H1 (cell line): ENCODE measurements at regions not wholly inside any gene's neighbourhood (a gene's known extent, or its start where the extent isn't known, plus 50 kb on each side); places are given as distances from the start of the nearest gene placed in this dataset.

ENCODE experiments used
- CTCF ChIA-PET: fragments of 300-600 bp; sonication (Branson Sonifier 250); formaldehyde crosslinking; loops from one replicate; lab custom pipeline; 2021; ENCODE audit not compliant: partially characterized antibody; lab: Charles Lee
- POLR2A ChIA-PET: fragments of 300-600 bp; sonication (Branson Sonifier 250); formaldehyde crosslinking; loops from one replicate; lab custom pipeline; 2021; ENCODE audit warnings: inconsistent platforms; ENCODE audit not compliant: partially characterized antibody; lab: Charles Lee
- DNase-seq, 2 experiments: peaks; one replicate each; pipeline versions ENCODE4 v3.0.0 to v3.0.0-alpha.2; 2010 to 2022; ENCODE audit warnings: low spot score in 2 of 2, low read depth in 1 of 2, mixed read lengths in 1 of 2
- FAIRE-seq: peaks from 2 replicates; lab custom pipeline; 2011; peaks lifted over from hg19 to GRCh38; lab: Jason Lieb, UNC
- H2AFZ ChIP-seq: 2 replicates; pipeline ENCODE4 v1.8.1; 2012; ENCODE audit warnings: low read length, inconsistent platforms
- H2AK5ac ChIP-seq: 2 replicates; pipeline ENCODE4 v1.6.1; 2013; ENCODE audit warnings: low read depth, low read length
- H2BK120ac ChIP-seq: replicated peaks from 2 replicates; pipeline ENCODE3; 2013; ENCODE audit warnings: low read depth, low read length, inconsistent platforms
- H2BK12ac ChIP-seq: 2 replicates; pipeline ENCODE4 v1.6.1; 2013; ENCODE audit warnings: low read depth, low read length
- H2BK15ac ChIP-seq: 2 replicates; pipeline ENCODE4 v1.6.1; 2013; ENCODE audit warnings: low read length
- H2BK20ac ChIP-seq: 2 replicates; pipeline ENCODE4 v1.6.1; 2013; ENCODE audit warnings: low read length
- H2BK5ac ChIP-seq: 2 replicates; pipeline ENCODE4 v1.6.1; 2013; ENCODE audit warnings: low read depth, low read length
- H3K14ac ChIP-seq: 2 replicates; pipeline ENCODE4 v1.6.1; 2013; ENCODE audit warnings: inconsistent platforms; ENCODE audit not compliant: insufficient read length
- H3K18ac ChIP-seq: 2 replicates; pipeline ENCODE4 v1.6.1; 2013; ENCODE audit warnings: low read length; ENCODE audit errors: extremely low read depth
- H3K23ac ChIP-seq: 2 replicates; pipeline ENCODE4 v1.6.1; 2013; ENCODE audit warnings: inconsistent platforms; ENCODE audit not compliant: insufficient read length
- H3K23me2 ChIP-seq: 2 replicates; pipeline ENCODE4 v1.6.1; 2013; ENCODE audit warnings: low read depth, low read length
- H3K27ac ChIP-seq: 2 replicates; pipeline ENCODE4 v1.6.1; 2011; ENCODE audit warnings: low read depth, low read length, inconsistent platforms
- H3K27me3 ChIP-seq, 4 experiments: replicated peaks in 1 of 4; 1 replicate in 1 of 4; 2 replicates in 3 of 4; pipeline versions ENCODE4 v1.6.1 to v1.8.1; 2011 to 2013; ENCODE audit warnings: low read length in 3 of 4, mild to moderate bottlenecking in 3 of 4, inconsistent platforms in 2 of 4, mixed read lengths in 2 of 4, moderate library complexity in 1 of 4; ENCODE audit not compliant: control insufficient read depth in 3 of 4, insufficient read depth in 3 of 4; ENCODE audit errors: extremely low read depth in 1 of 4
- H3K36me3 ChIP-seq, 4 experiments: 2 replicates each; pipeline versions ENCODE4 v1.6.1 to v1.8.1; 2011 to 2013; ENCODE audit warnings: mild to moderate bottlenecking in 4 of 4, low read length in 3 of 4, moderate library complexity in 2 of 4, control low read depth in 1 of 4, inconsistent platforms in 1 of 4; ENCODE audit not compliant: insufficient read depth in 4 of 4, control insufficient read depth in 2 of 4
- H3K4ac ChIP-seq: replicated peaks from 2 replicates; pipeline ENCODE3; 2013; ENCODE audit warnings: low read length, low read depth, mixed read lengths, inconsistent platforms; ENCODE audit not compliant: insufficient read length
- H3K4me1 ChIP-seq, 4 experiments: replicated peaks in 1 of 4; 1 replicate in 1 of 4; 2 replicates in 3 of 4; pipeline versions ENCODE4 v1.6.1 to v1.8.1; 2011 to 2013; ENCODE audit warnings: low read length in 3 of 4, inconsistent platforms in 2 of 4, mixed read lengths in 1 of 4; ENCODE audit not compliant: insufficient read depth in 4 of 4, control insufficient read depth in 3 of 4
- H3K4me2 ChIP-seq, 2 experiments: 2 replicates each; pipeline versions ENCODE4 v1.6.1 to v1.8.1; 2011 to 2013; ENCODE audit warnings: low read depth in 2 of 2, low read length in 2 of 2, control low read depth in 1 of 2, inconsistent platforms in 1 of 2, mild to moderate bottlenecking in 1 of 2; ENCODE audit not compliant: insufficient read depth in 1 of 2
- H3K4me3 ChIP-seq, 4 experiments: fragments of 200-600, 300-600 bp in 1 of 4; sonication (generic), shearing (Covaris generic), sonication (Bioruptor Twin) in 1 of 4; 2 replicates each; pipeline versions ENCODE4 v1.5.1 to v1.8.1; 2011 to 2016; ENCODE audit warnings: low read length in 4 of 4, low read depth in 3 of 4, control low read depth in 2 of 4, inconsistent platforms in 2 of 4, mild to moderate bottlenecking in 2 of 4, mixed read lengths in 1 of 4, moderate library complexity in 1 of 4; ENCODE audit not compliant: insufficient read depth in 2 of 4; ENCODE audit errors: extremely low read depth in 1 of 4
- H3K56ac ChIP-seq: replicated peaks from 2 replicates; pipeline ENCODE3; 2013; ENCODE audit warnings: low read depth, mild to moderate bottlenecking, mixed read lengths, low read length, inconsistent platforms; ENCODE audit not compliant: insufficient read length
- H3K79me1 ChIP-seq: 2 replicates; pipeline ENCODE4 v1.6.1; 2013; ENCODE audit warnings: low read depth, low read length, control low read depth
- H3K79me2 ChIP-seq, 2 experiments: 2 replicates each; pipeline versions ENCODE4 v1.6.1 to v1.8.1; 2012 to 2013; ENCODE audit warnings: low read length in 2 of 2, mild to moderate bottlenecking in 2 of 2, inconsistent platforms in 1 of 2; ENCODE audit not compliant: insufficient read depth in 2 of 2, control insufficient read depth in 1 of 2
- H3K9ac ChIP-seq, 4 experiments: replicated peaks in 1 of 4; 1 replicate in 1 of 4; 2 replicates in 3 of 4; pipeline versions ENCODE4 v1.6.1 to v1.8.1; 2011 to 2013; ENCODE audit warnings: low read depth in 3 of 4, low read length in 3 of 4, control low read depth in 2 of 4, mild to moderate bottlenecking in 2 of 4, moderate library complexity in 2 of 4, inconsistent platforms in 1 of 4; ENCODE audit errors: extremely low read depth in 1 of 4
- H3K9me3 ChIP-seq, 2 experiments: 2 replicates each; pipeline versions ENCODE4 v1.6.1 to v1.8.1; 2012 to 2013; ENCODE audit warnings: mild to moderate bottlenecking in 2 of 2, moderate library complexity in 2 of 2, control low read depth in 1 of 2, inconsistent platforms in 1 of 2, low read depth in 1 of 2, low read length in 1 of 2, mixed read lengths in 1 of 2; ENCODE audit not compliant: insufficient read depth in 2 of 2
- H4K20me1 ChIP-seq, 2 experiments: replicated peaks in 1 of 2; 2 replicates each; pipeline versions ENCODE3 to v1.8.1; 2011 to 2013; ENCODE audit warnings: inconsistent platforms in 2 of 2, low read length in 2 of 2, mild to moderate bottlenecking in 1 of 2; ENCODE audit not compliant: insufficient read depth in 2 of 2, control insufficient read depth in 1 of 2
- H4K5ac ChIP-seq: 2 replicates; pipeline ENCODE4 v1.6.1; 2013; ENCODE audit warnings: low read length, low read depth, mixed read lengths, inconsistent platforms; ENCODE audit not compliant: insufficient read length
- H4K8ac ChIP-seq: 2 replicates; pipeline ENCODE4 v1.8.0; 2013; ENCODE audit warnings: mild to moderate bottlenecking, moderate library complexity, low read length, inconsistent platforms; ENCODE audit not compliant: insufficient read depth; ENCODE audit errors: extremely low read depth
- H4K91ac ChIP-seq: replicated peaks from 2 replicates; pipeline ENCODE3; 2013; ENCODE audit warnings: low read length, mixed read lengths, inconsistent platforms; ENCODE audit not compliant: insufficient read length
- BRCA1 ChIP-seq: IDR thresholded peaks from 2 replicates; pipeline ENCODE4 v1.6.1; 2012; ENCODE audit warnings: low read depth, low read length, improper control_type of control experiment
- CREB1 ChIP-seq: IDR thresholded peaks from 2 replicates; pipeline ENCODE4 v1.6.1; 2012; ENCODE audit warnings: inconsistent platforms
- CTBP2 ChIP-seq: IDR thresholded peaks from 2 replicates; pipeline ENCODE4 v1.7.0; 2011; ENCODE audit warnings: borderline replicate concordance, mild to moderate bottlenecking, moderate library complexity, mixed read lengths, low read length; ENCODE audit not compliant: insufficient read depth, insufficient read length
- EGR1 ChIP-seq: IDR thresholded peaks from 2 replicates; pipeline ENCODE4 v1.6.1; 2011; ENCODE audit warnings: low read depth, low read length, borderline replicate concordance
- EZH2 ChIP-seq: fragments of 200-600 bp; sonication (generic); IDR thresholded peaks from 2 replicates; pipeline ENCODE4 v1.7.1; 2012; ENCODE audit warnings: low read depth, mild to moderate bottlenecking, moderate library complexity, low read length, inconsistent platforms; ENCODE audit not compliant: severe bottlenecking
- JUND ChIP-seq: IDR thresholded peaks from 2 replicates; pipeline ENCODE4 v1.6.1; 2011; ENCODE audit warnings: mild to moderate bottlenecking, improper control_type of control experiment, low read length
- KDM1A ChIP-seq: fragments of 200-600, 300-600 bp; sonication (generic); IDR thresholded peaks from 2 replicates; pipeline ENCODE4 v1.7.1; 2016; ENCODE audit warnings: mild to moderate bottlenecking, low read length, borderline replicate concordance
- KDM4A ChIP-seq: IDR thresholded peaks from one replicate; pipeline ENCODE4 v1.7.1; 2012; ENCODE audit warnings: low read depth, mild to moderate bottlenecking, moderate library complexity, low read length, inconsistent platforms; ENCODE audit not compliant: severe bottlenecking
- MAFK ChIP-seq: IDR thresholded peaks from 2 replicates; pipeline ENCODE4 v1.6.1; 2012; ENCODE audit warnings: low read depth, mild to moderate bottlenecking, improper control_type of control experiment, low read length
- POLR2A ChIP-seq, 2 experiments: IDR thresholded peaks; 1 replicate in 1 of 2; 2 replicates in 1 of 2; pipeline ENCODE4 v1.6.1; 2011; ENCODE audit warnings: low read depth in 2 of 2, low read length in 2 of 2, mild to moderate bottlenecking in 2 of 2; ENCODE audit errors: control extremely low read depth in 1 of 2
- SAP30 ChIP-seq: fragments of 300-600 bp; sonication (generic); IDR thresholded peaks from 2 replicates; pipeline ENCODE4 v1.7.1; 2012; ENCODE audit warnings: low read length, moderate library complexity, mild to moderate bottlenecking, inconsistent platforms; ENCODE audit not compliant: insufficient read depth, insufficient replicate concordance
- TBP ChIP-seq: IDR thresholded peaks from 2 replicates; pipeline ENCODE4 v1.6.1; 2011; ENCODE audit warnings: low read depth, low read length, improper control_type of control experiment
- TEAD4 ChIP-seq: IDR thresholded peaks from 2 replicates; pipeline ENCODE4 v1.6.1; 2012; ENCODE audit warnings: low read depth, low read length, inconsistent platforms, mixed read lengths
- TF ChIP-seq, protein P1 (sequence below), 3 experiments: IDR thresholded peaks; 1 replicate in 2 of 3; 2 replicates in 1 of 3; pipeline versions ENCODE4 v1.5.1 to v1.6.1; 2011; ENCODE audit warnings: low read length in 3 of 3, mild to moderate bottlenecking in 3 of 3, inconsistent platforms in 2 of 3, low read depth in 1 of 3, moderate library complexity in 1 of 3; ENCODE audit not compliant: insufficient read depth in 1 of 3; ENCODE audit errors: control extremely low read depth in 1 of 3

DNA sequence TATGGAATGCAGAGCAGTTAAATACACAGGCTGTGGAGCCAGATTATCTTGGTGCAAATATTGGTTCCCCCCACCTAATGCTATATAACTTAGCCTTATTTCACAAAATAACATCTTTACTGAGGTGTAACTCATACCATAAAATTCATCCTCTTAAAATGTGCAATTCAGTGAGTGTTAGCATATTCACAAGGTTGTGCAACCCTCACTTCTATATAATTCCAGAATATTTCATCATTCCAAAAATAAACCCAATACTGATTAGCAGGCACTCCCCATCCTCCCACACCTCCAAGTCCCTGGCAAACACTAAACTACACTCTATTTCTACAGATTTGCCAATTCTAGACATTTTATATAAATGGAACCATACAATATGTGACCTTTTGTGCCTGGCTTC, 116.3 kb upstream of the CNTN1 start:
- H3K79me1 ChIP-seq: no peaks in the 10 kb centered on the region
- H2BK120ac ChIP-seq: no peak overlapping the region
- no peak overlapping the region for H3K27ac ChIP-seq
- H3K4me2 ChIP-seq: no peak overlapping the region
- no peaks in the 10 kb centered on the region for H3K27me3 ChIP-seq
- no peak overlapping the region for H3K4me3 ChIP-seq
- no peak overlapping the region for H2BK20ac ChIP-seq
- H2AK5ac ChIP-seq: no peak overlapping the region
- H2BK15ac ChIP-seq: no peak overlapping the region
- H3K9ac ChIP-seq: no peak overlapping the region
- H3K23me2 ChIP-seq: no peaks in the 10 kb centered on the region
- H4K5ac ChIP-seq: no peak overlapping the region
- no peak overlapping the region for H3K18ac ChIP-seq
- H4K8ac ChIP-seq: no peak overlapping the region
- no peak overlapping the region for H3K56ac ChIP-seq
- H3K4ac ChIP-seq: no peak overlapping the region
- H3K36me3 ChIP-seq: no peaks in the 10 kb centered on the region
- H2AFZ ChIP-seq: no peak overlapping the region
- no peak overlapping the region for H3K23ac ChIP-seq
- ChIA-PET POLR2A (no interaction called here), CTCF (no interaction called here)
- H3K4me1 ChIP-seq: no peaks in the 10 kb centered on the region
- no peak overlapping the region for H4K91ac ChIP-seq
- no peak overlapping the region for H2BK12ac ChIP-seq
- H3K79me2 ChIP-seq: no peaks in the 10 kb centered on the region
- DNase-seq (no peak), FAIRE-seq (no peak)
- H4K20me1 ChIP-seq: no peaks in the 10 kb centered on the region
- 0 out of 4 replicates have a peak, but pooled peaks cover 0 to 5% of the 10 kb centered on the region in 2 experiments for H3K9me3 ChIP-seq
- no peak overlapping the region for H2BK5ac ChIP-seq
- H3K14ac ChIP-seq: no peak overlapping the region
- TF ChIP-seq BRCA1: no peak
- no peak for TF ChIP-seq SAP30
- no peak for TF ChIP-seq POLR2A (IDR thresholded peaks at IDR 0.05; ENCODE audit: control extremely low read depth in 1 of 2, low read depth in 2 of 2, low read length in 2 of 2)
- TF ChIP-seq CREB1: no peak
- no peak for TF ChIP-seq JUND
- no peak for TF ChIP-seq CTBP2
- TF ChIP-seq KDM1A: no peak
- no peak for TF ChIP-seq KDM4A
- no peak for TF ChIP-seq EGR1
- TF ChIP-seq, protein P1, sequence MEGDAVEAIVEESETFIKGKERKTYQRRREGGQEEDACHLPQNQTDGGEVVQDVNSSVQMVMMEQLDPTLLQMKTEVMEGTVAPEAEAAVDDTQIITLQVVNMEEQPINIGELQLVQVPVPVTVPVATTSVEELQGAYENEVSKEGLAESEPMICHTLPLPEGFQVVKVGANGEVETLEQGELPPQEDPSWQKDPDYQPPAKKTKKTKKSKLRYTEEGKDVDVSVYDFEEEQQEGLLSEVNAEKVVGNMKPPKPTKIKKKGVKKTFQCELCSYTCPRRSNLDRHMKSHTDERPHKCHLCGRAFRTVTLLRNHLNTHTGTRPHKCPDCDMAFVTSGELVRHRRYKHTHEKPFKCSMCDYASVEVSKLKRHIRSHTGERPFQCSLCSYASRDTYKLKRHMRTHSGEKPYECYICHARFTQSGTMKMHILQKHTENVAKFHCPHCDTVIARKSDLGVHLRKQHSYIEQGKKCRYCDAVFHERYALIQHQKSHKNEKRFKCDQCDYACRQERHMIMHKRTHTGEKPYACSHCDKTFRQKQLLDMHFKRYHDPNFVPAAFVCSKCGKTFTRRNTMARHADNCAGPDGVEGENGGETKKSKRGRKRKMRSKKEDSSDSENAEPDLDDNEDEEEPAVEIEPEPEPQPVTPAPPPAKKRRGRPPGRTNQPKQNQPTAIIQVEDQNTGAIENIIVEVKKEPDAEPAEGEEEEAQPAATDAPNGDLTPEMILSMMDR (IDR thresholded peaks at IDR 0.05; ENCODE audit: control extremely low read depth in 1 of 3, insufficient read depth in 1 of 3, low read depth in 1 of 3, low read length in 3 of 3): no peak
- no peak for TF ChIP-seq TBP
- TF ChIP-seq EZH2: no peak
- TF ChIP-seq MAFK: no peak
- no peak for TF ChIP-seq TEAD4
